Right lobe of liver (tissue), 6 donors: ENCODE measurements at regions not wholly inside any gene's neighbourhood (a gene's known extent, or its start where the extent isn't known, plus 50 kb on each side); places are given as distances from the start of the nearest gene placed in this dataset.

Experiments
- ATAC-seq, 4 donors: fragments of 200-7000 bp; cut with Tn5 transposase; one replicate each; pipeline ENCODE4 v1.9.1; 2020; ENCODE audit warnings: mild to moderate bottlenecking in 4 of 4, moderate library complexity in 4 of 4
- DNase-seq, 3 donors: peaks; one replicate each; pipeline ENCODE4 v3.0.0-alpha.2; 2020
- H3K27ac ChIP-seq, 3 donors: fragments of 200-600 bp; one replicate each; pipeline ENCODE4 v1.8.0; 2022
- H3K27me3 ChIP-seq, 2 donors: fragments of 200-600 bp; one replicate each; pipeline ENCODE4 v1.8.0; 2022
- H3K36me3 ChIP-seq, 4 donors: fragments of 200-600 bp; sonication (generic) in 1 of 4; one replicate each; pipeline versions ENCODE4 v1.5.1 to v1.8.0; 2017 to 2022; ENCODE audit warnings: control low read depth in 1 of 4
- H3K4me1 ChIP-seq, 4 donors: fragments of 200-600 bp; sonication (generic) in 1 of 4; one replicate each; pipeline versions ENCODE4 v1.5.1 to v1.8.0; 2017 to 2022; ENCODE audit warnings: control low read depth in 1 of 4
- H3K4me3 ChIP-seq, 3 donors: fragments of 200-600 bp; one replicate each; pipeline ENCODE4 v1.8.0; 2022
- H3K9me3 ChIP-seq, 4 donors: fragments of 200-600 bp; sonication (generic) in 1 of 4; one replicate each; pipeline versions ENCODE4 v1.5.1 to v1.8.0; 2017 to 2022; ENCODE audit warnings: control low read depth in 1 of 4
- CTCF ChIP-seq, 4 donors: fragments of 200-600 bp in 3 of 4; fragments of 450-650 bp in 1 of 4; IDR thresholded peaks; one replicate each; pipeline versions ENCODE4 v1.5.1 to v1.8.0; 2016 to 2022; ENCODE audit warnings: antibody characterized with exemption in 4 of 4, mild to moderate bottlenecking in 2 of 4
- POLR2A ChIP-seq: fragments of 450-650 bp; IDR thresholded peaks from one replicate; pipeline ENCODE4 v1.6.1; 2017; ENCODE audit warnings: antibody characterized with exemption, mild to moderate bottlenecking
- WGBS: methylation state at CpG from one replicate; pipeline ENCODE4 v1.1.6; 2018; ENCODE audit warnings: low coverage, low lambda C conversion rate; ENCODE audit not compliant: insufficient coverage; ENCODE audit errors: missing lambda C conversion rate; 5-methylcytosine and 5-hydroxymethylcytosine counted together
- intact Hi-C, 2 donors: fragments of 100-400 bp; cut with DNase I; formaldehyde crosslinking; loops; one replicate each; pipeline versions ENCODE4 v1.11.2 to v1.14.1; 2022
- donor health status: DM: no; HTN: yes; CAD: no.
- donor health status: DM: no; HTN: no; CAD: no.
- donor health status: DM: no; HTN: no; CAD: no.
- donor health status: DM: no; HTN: yes; CAD: no.
- donor health status: DM: no; HTN: yes; CAD: no.

- peak in 1 of 4 donors; percentile 69 for ATAC-seq
- no peaks in the 10 kb centered on the region for H3K4me1 ChIP-seq
- TF ChIP-seq CTCF (IDR thresholded peaks at IDR 0.05) (no peak), POLR2A (no peak)
- DNase-seq = no peak
- no peak overlapping the region for H3K27ac ChIP-seq
- no peaks in the 10 kb centered on the region for H3K36me3 ChIP-seq
- 42% methylated on average over 1 of the region's 1 CpG for WGBS
- intact Hi-C loops = no loop called here
- H3K4me3 ChIP-seq = no peak overlapping the region
- H3K9me3 ChIP-seq = no peaks in the 10 kb centered on the region
- no peaks in the 10 kb centered on the region for H3K27me3 ChIP-seq
Measured at GRCh38 chr4:144594471-144594986, 51.4 kb upstream of the HHIP start.

DNA sequence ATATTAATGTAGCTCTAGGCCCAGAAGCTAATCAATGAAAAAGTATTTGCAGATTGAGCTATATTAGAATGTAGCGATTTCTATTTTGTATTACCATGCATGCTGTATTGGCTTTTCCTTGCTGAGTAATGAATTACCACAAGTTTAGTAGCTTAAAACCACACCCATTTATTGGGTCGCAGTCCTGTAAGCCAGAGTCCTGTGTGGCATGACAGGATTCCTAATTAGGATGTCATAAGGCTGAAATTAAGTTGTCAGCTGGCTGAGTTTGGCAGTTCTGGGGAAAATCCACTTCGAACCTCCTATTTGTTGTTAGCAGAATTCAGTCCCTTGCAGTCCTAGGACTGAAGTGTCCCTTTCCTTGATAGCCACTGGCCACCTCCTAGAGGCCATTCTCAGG lies 50.3 kb upstream of the HHIP start:
- no peak for TF ChIP-seq CTCF (IDR thresholded peaks at IDR 0.05)
- no peak for TF ChIP-seq POLR2A
- WGBS = 85% methylated on average over 3 of the region's 3 CpGs
- intact Hi-C loops = no loop called here
- Histone ChIP-seq H3K27me3 (no peaks in the 10 kb centered on the region), H3K9me3 (no peaks in the 10 kb centered on the region), H3K4me1 (no peaks in the 10 kb centered on the region), H3K36me3 (no peaks in the 10 kb centered on the region), H3K4me3 (no peak overlapping the region), H3K27ac (no peak overlapping the region)
- ATAC-seq (no peak), DNase-seq (no peak)
